DND-41 (cell line): ENCODE measurements at regions not wholly inside any gene's neighbourhood (a gene's known extent, or its start where the extent isn't known, plus 50 kb on each side); places are given as distances from the start of the nearest gene placed in this dataset.

ENCODE experiments used
- ATAC-seq: fragments of 200-7000 bp; cut with Tn5 transposase; 3 replicates; pipeline ENCODE4 v1.9.1; 2021; ENCODE audit warnings: low read depth; ENCODE audit not compliant: insufficient read depth
- DNase-seq: peaks from one replicate; pipeline ENCODE4 v3.0.0-alpha.2; 2020
- H2AFZ ChIP-seq: 2 replicates; pipeline ENCODE4 v1.6.0; 2012; ENCODE audit warnings: low read depth, low read length
- H3K27ac ChIP-seq: 2 replicates; pipeline ENCODE4 v1.5.1; 2012; ENCODE audit warnings: low read length, inconsistent platforms
- H3K27me3 ChIP-seq: fragments of 200-600 bp; sonication (generic); 2 replicates; pipeline ENCODE4 v1.6.0; 2012; ENCODE audit warnings: low read length, mild to moderate bottlenecking, inconsistent platforms; ENCODE audit not compliant: insufficient read depth, poor library complexity
- H3K36me3 ChIP-seq: 2 replicates; pipeline ENCODE4 v1.5.1; 2012; ENCODE audit warnings: low read length, inconsistent platforms; ENCODE audit not compliant: insufficient read depth
- H3K4me1 ChIP-seq: 2 replicates; pipeline ENCODE4 v1.5.1; 2012; ENCODE audit warnings: mild to moderate bottlenecking, low read length; ENCODE audit not compliant: insufficient read depth
- H3K4me2 ChIP-seq: 2 replicates; pipeline ENCODE4 v1.6.0; 2012; ENCODE audit warnings: mild to moderate bottlenecking, moderate library complexity, low read length, inconsistent platforms; ENCODE audit not compliant: insufficient read depth
- H3K4me3 ChIP-seq, 2 experiments: fragments of 200-600 bp in 1 of 2; shearing (Covaris generic) in 1 of 2; 2 replicates each; pipeline ENCODE4 v1.5.1; 2012 to 2016; ENCODE audit warnings: inconsistent platforms in 2 of 2, low read length in 2 of 2, mild to moderate bottlenecking in 2 of 2, low read depth in 1 of 2, moderate library complexity in 1 of 2
- H3K79me2 ChIP-seq: 2 replicates; pipeline ENCODE4 v1.6.0; 2012; ENCODE audit warnings: low read length, inconsistent platforms; ENCODE audit not compliant: insufficient read depth
- H3K9ac ChIP-seq: 2 replicates; pipeline ENCODE4 v1.6.0; 2012; ENCODE audit warnings: low read depth, mild to moderate bottlenecking, inconsistent platforms, low read length, moderate library complexity
- H3K9me3 ChIP-seq: 2 replicates; pipeline ENCODE4 v1.5.1; 2012; ENCODE audit warnings: low read length, moderate library complexity, mild to moderate bottlenecking, inconsistent platforms; ENCODE audit not compliant: insufficient read depth, severe bottlenecking
- H4K20me1 ChIP-seq: 2 replicates; pipeline ENCODE4 v1.6.0; 2012; ENCODE audit warnings: low read length; ENCODE audit not compliant: insufficient read depth
- CTCF ChIP-seq: IDR thresholded peaks from 2 replicates; pipeline ENCODE4 v1.5.1; 2012; ENCODE audit warnings: borderline replicate concordance, low read length, moderate library complexity, mild to moderate bottlenecking; ENCODE audit not compliant: poor library complexity, severe bottlenecking; ENCODE audit errors: extremely low read depth
- EZH2 ChIP-seq: IDR thresholded peaks from 3 replicates; pipeline ENCODE4 v1.6.1; 2012; ENCODE audit warnings: borderline replicate concordance, low read depth, mild to moderate bottlenecking, moderate library complexity, low read length, inconsistent platforms; ENCODE audit not compliant: severe bottlenecking

- ATAC-seq: no peak
- no peak overlapping the region for H3K4me3 ChIP-seq
- H3K4me2 ChIP-seq: no peak overlapping the region
- H3K79me2 ChIP-seq: no peaks in the 10 kb centered on the region
- H3K9ac ChIP-seq: no peak overlapping the region
- H3K27me3 ChIP-seq: peaks cover 6% of the 10 kb centered on the region
- TF ChIP-seq CTCF (no peak), EZH2 (no peak)
- no peaks in the 10 kb centered on the region for H3K4me1 ChIP-seq
- no peaks in the 10 kb centered on the region for H3K9me3 ChIP-seq
- no peaks in the 10 kb centered on the region for H3K36me3 ChIP-seq
- no peak overlapping the region for H2AFZ ChIP-seq
- no peaks in the 10 kb centered on the region for H4K20me1 ChIP-seq
- DNase-seq: no peak
- no peak overlapping the region for H3K27ac ChIP-seq
Observed at GRCh38 chr10:9416331-9416730, 1361.8 kb downstream of the GATA3 start.

- no peak for ATAC-seq
- no peak for TF ChIP-seq CTCF
- no peak for TF ChIP-seq EZH2
- no peak overlapping the region for H3K27ac ChIP-seq
- H2AFZ ChIP-seq: no peak overlapping the region
- H4K20me1 ChIP-seq: no peaks in the 10 kb centered on the region
- H3K36me3 ChIP-seq: no peaks in the 10 kb centered on the region
- H3K79me2 ChIP-seq: no peaks in the 10 kb centered on the region
- H3K9me3 ChIP-seq: peaks cover 6% of the 10 kb centered on the region
- no peak overlapping the region for H3K4me3 ChIP-seq
- H3K9ac ChIP-seq: no peak overlapping the region
- no peak for DNase-seq
- H3K4me2 ChIP-seq: no peak overlapping the region
- no peaks in the 10 kb centered on the region for H3K4me1 ChIP-seq
- H3K27me3 ChIP-seq: peaks cover 6% of the 10 kb centered on the region
Observed at GRCh38 chr10:9419757-9420156, 1365.3 kb downstream of the GATA3 start.

GRCh38 chr10:9427209-9427608 lies 1372.7 kb downstream of the GATA3 start:
- Histone ChIP-seq H3K36me3 (no peaks in the 10 kb centered on the region), H3K27me3 (no peaks in the 10 kb centered on the region), H3K79me2 (no peaks in the 10 kb centered on the region), H3K4me2 (no peak overlapping the region), H3K27ac (no peak overlapping the region), H3K9ac (no peak overlapping the region), H3K9me3 (peaks cover 15% of the 10 kb centered on the region), H2AFZ (no peak overlapping the region), H3K4me3 (no peak overlapping the region), H3K4me1 (no peaks in the 10 kb centered on the region), H4K20me1 (no peaks in the 10 kb centered on the region)
- ATAC-seq: no peak
- DNase-seq: no peak
- no peak for TF ChIP-seq EZH2
- TF ChIP-seq CTCF: no peak

GRCh38 chr10:9437131-9437530 lies 1382.6 kb downstream of the GATA3 start:
- Histone ChIP-seq H3K36me3 (no peaks in the 10 kb centered on the region), H3K4me2 (no peak overlapping the region), H3K27ac (no peak overlapping the region), H4K20me1 (no peaks in the 10 kb centered on the region), H3K27me3 (no peaks in the 10 kb centered on the region), H3K9me3 (peaks cover 4% of the 10 kb centered on the region), H2AFZ (no peak overlapping the region), H3K9ac (no peak overlapping the region), H3K79me2 (no peaks in the 10 kb centered on the region), H3K4me1 (no peaks in the 10 kb centered on the region), H3K4me3 (no peak overlapping the region)
- DNase-seq: no peak
- ATAC-seq: no peak
- no peak for TF ChIP-seq EZH2
